T-cell (primary cell): ENCODE measurements at regions not wholly inside any gene's neighbourhood (a gene's known extent, or its start where the extent isn't known, plus 50 kb on each side); places are given as distances from the start of the nearest gene placed in this dataset.
"Not testable (repeated sequence)": the region's sequence is repeated elsewhere in the genome, so short reads cannot be mapped to it uniquely, and the experiment has no call there.

Source experiments
- ATAC-seq, 4 experiments: fragments of 200-7000 bp in 3 of 4; fragments of 150-1000 bp in 1 of 4; cut with Tn5 transposase; replicated peaks in 1 of 4; 1 replicate in 3 of 4; 2 replicates in 1 of 4; pipeline ENCODE4 v1.10.0; 2021; ENCODE audit warnings: moderate library complexity in 3 of 4, mild to moderate bottlenecking in 2 of 4, moderate number of reproducible peaks in 1 of 4
- CTCF ChIA-PET, 2 donors: fragments of 300-600 bp; sonication (Branson Sonifier 250); formaldehyde crosslinking; loops; one replicate each; lab custom pipeline; 2022; ENCODE audit warnings: antibody characterized with exemption in 2 of 2; lab: Charles Lee
- POLR2A ChIA-PET, 2 donors: fragments of 300-600 bp; sonication (Branson Sonifier 250); formaldehyde crosslinking; loops; one replicate each; lab custom pipeline; 2022; ENCODE audit warnings: antibody characterized with exemption in 2 of 2; lab: Charles Lee
- DNase-seq, 35 experiments: peaks; one replicate each; pipeline versions ENCODE4 v3.0.0 to v3.0.0-alpha.2; 2013 to 2023
- H3K27ac ChIP-seq: one replicate; pipeline ENCODE4 v1.5.1; 2013; ENCODE audit warnings: low read length
- H3K27me3 ChIP-seq, 2 experiments: replicated peaks in 1 of 2; 1 replicate in 1 of 2; 2 replicates in 1 of 2; pipeline versions ENCODE4 v1.6.1 to v1.7.0; 2013; ENCODE audit warnings: low read length in 1 of 2, mixed read lengths in 1 of 2; ENCODE audit not compliant: control insufficient read depth in 2 of 2, insufficient read depth in 2 of 2; ENCODE audit errors: extremely low read depth in 1 of 2
- H3K36me3 ChIP-seq, 2 donors: 1 replicate in 1 of 2; 2 replicates in 1 of 2; pipeline versions ENCODE4 v1.6.1 to v1.7.0; 2013; ENCODE audit warnings: low read length in 1 of 2; ENCODE audit not compliant: control insufficient read depth in 2 of 2, insufficient read depth in 1 of 2; ENCODE audit errors: extremely low read depth in 1 of 2
- H3K4me1 ChIP-seq, 2 experiments: 1 replicate in 1 of 2; 2 replicates in 1 of 2; pipeline versions ENCODE4 v1.6.1 to v1.7.0; 2013; ENCODE audit warnings: low read length in 2 of 2, mixed read lengths in 1 of 2; ENCODE audit not compliant: insufficient read depth in 2 of 2, control insufficient read depth in 1 of 2; ENCODE audit errors: extremely low read depth in 1 of 2
- H3K4me3 ChIP-seq, 2 donors: 1 replicate in 1 of 2; 2 replicates in 1 of 2; pipeline versions ENCODE4 v1.5.1 to v1.7.0; 2013; ENCODE audit warnings: mild to moderate bottlenecking in 2 of 2, low read length in 1 of 2, moderate library complexity in 1 of 2; ENCODE audit not compliant: control insufficient read depth in 1 of 2; ENCODE audit errors: extremely low read depth in 1 of 2
- H3K9me3 ChIP-seq: 2 replicates; pipeline ENCODE4 v1.7.0; 2013
- H3K27ac Mint-ChIP-seq, 2 donors: one replicate each; pipeline ENCODE4 v1.8.0; 2020 to 2021; ENCODE audit warnings: mild to moderate bottlenecking in 2 of 2, mixed read lengths in 2 of 2
- H3K27me3 Mint-ChIP-seq, 2 donors: one replicate each; pipeline ENCODE4 v1.8.0; 2021 to 2022; ENCODE audit warnings: mixed read lengths in 2 of 2
- H3K36me3 Mint-ChIP-seq: one replicate; pipeline ENCODE4 v1.8.0; 2021; ENCODE audit warnings: mixed read lengths
- H3K4me1 Mint-ChIP-seq, 3 donors: one replicate each; pipeline ENCODE4 v1.8.0; 2020 to 2022; ENCODE audit warnings: mixed read lengths in 3 of 3, mild to moderate bottlenecking in 1 of 3
- H3K4me3 Mint-ChIP-seq, 3 donors: one replicate each; pipeline ENCODE4 v1.8.0; 2020 to 2022; ENCODE audit warnings: mild to moderate bottlenecking in 3 of 3, mixed read lengths in 3 of 3, moderate library complexity in 3 of 3
- H3K9me3 Mint-ChIP-seq, 3 donors: one replicate each; pipeline ENCODE4 v1.8.0; 2020 to 2022; ENCODE audit warnings: mixed read lengths in 3 of 3
- WGBS: methylation state at CpG from one replicate; pipeline ENCODE4 v1.1.5; 2013; ENCODE audit warnings: missing lambda C conversion rate; ENCODE audit not compliant: insufficient coverage; 5-methylcytosine and 5-hydroxymethylcytosine counted together

DNA sequence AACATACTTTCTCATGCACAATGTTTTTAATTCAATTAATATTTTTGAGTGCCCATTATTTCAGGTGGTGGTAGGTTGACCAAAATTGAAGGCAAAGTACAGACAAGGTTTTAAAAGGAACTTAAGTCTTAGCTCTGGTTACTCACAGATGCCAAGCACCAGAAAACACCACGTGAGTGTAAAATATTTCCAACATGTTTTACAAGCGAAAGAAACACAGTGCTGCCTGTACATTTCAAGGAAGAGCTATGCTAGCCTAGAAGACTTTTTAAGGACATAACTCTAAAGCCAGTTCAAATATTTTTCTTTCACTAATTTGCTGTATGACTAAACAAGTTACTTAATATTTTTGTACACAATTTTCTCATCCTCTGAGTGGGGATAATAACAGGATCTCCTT lies 736.4 kb upstream of the GOT2 start:
- H3K4me3 Mint-ChIP-seq = no peak overlapping the region
- DNase-seq (no peak), ATAC-seq (no peak)
- Histone ChIP-seq H3K4me3 (no peak overlapping the region), H3K4me1 (no peaks in the 10 kb centered on the region), H3K9me3 (no peaks in the 10 kb centered on the region), H3K36me3 (no peaks in the 10 kb centered on the region), H3K27ac (no peak overlapping the region), H3K27me3 (no peaks in the 10 kb centered on the region)
- H3K36me3 Mint-ChIP-seq = no peaks in the 10 kb centered on the region
- peaks cover 3 to 27% (median 6%) of the 10 kb centered on the region in 3 donors for H3K9me3 Mint-ChIP-seq
- H3K27me3 Mint-ChIP-seq = no peaks in the 10 kb centered on the region
- ChIA-PET CTCF (interaction anchor here in 1 of 2 donors (0.6 kb wide), 1 partner anchor 16 kb away, joined by 3 read pairs; no protein-coding TSS in a partner anchor), POLR2A (interaction anchor here in 1 of 2 donors (0.6 kb wide), 1 partner anchor 850 kb away, joined by 8 read pairs; no protein-coding TSS in a partner anchor)
- WGBS = no CpG with 5 or more reads among the region's 2 CpGs
- no peak overlapping the region for H3K27ac Mint-ChIP-seq
- no peaks in the 10 kb centered on the region for H3K4me1 Mint-ChIP-seq

DNA sequence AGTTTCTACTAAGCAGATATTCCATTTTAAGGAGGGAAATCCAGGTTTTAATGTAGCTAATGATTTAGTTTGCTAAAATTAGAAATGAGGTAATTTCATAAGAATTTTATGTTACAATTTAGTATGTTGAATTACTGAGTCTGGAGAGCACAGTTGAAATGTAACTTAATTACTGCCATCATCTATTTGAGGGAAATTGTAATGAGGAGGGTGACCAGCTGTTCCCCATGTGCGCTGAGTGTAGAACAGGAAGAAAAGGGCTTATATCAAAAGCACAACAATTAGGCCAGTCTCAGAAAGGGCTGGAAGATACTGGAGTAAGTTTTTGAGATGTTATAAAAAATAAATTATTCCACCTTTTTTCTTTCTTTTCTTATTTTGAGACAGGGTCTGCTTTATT lies 735.1 kb upstream of the GOT2 start:
- H3K27me3 ChIP-seq = no peaks in the 10 kb centered on the region
- no peaks in the 10 kb centered on the region for H3K27me3 Mint-ChIP-seq
- H3K36me3 Mint-ChIP-seq = no peaks in the 10 kb centered on the region
- H3K36me3 ChIP-seq = no peaks in the 10 kb centered on the region
- no peaks in the 10 kb centered on the region for H3K4me1 ChIP-seq
- no peaks in the 10 kb centered on the region for H3K4me1 Mint-ChIP-seq
- DNase-seq (no peak), ATAC-seq (no peak)
- H3K4me3 ChIP-seq = no peak overlapping the region
- no peak overlapping the region for H3K4me3 Mint-ChIP-seq
- ChIA-PET POLR2A (no interaction called here), CTCF (no interaction called here)
- H3K9me3 Mint-ChIP-seq = peaks cover 3 to 19% (median 3%) of the 10 kb centered on the region in 3 donors
- no peak overlapping the region for H3K27ac ChIP-seq
- no peaks in the 10 kb centered on the region for H3K9me3 ChIP-seq
- no CpG with 5 or more reads among the region's 1 CpG for WGBS
- no peak overlapping the region for H3K27ac Mint-ChIP-seq

DNA sequence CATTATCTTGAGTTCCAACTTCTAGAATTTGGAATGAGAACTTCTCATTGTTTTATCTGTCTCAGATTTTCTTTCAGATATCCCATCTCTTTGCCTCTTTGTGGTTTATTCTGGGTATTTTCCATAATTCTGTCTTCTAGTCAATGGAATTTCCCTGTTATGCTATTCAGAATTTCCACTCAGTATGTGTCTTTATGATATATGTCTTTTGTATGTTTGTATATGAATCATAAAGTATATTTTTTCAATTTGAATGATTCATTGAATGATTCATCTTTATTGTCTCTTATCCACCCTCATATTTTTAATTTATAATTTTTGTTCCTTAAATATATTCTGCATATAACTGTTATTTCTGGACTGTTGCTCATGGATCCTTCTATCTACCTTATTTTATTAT lies 729.7 kb upstream of the GOT2 start:
- Mint-ChIP-seq H3K4me3 (no peak overlapping the region), H3K4me1 (no peaks in the 10 kb centered on the region), H3K27ac (no peak overlapping the region), H3K36me3 (no peaks in the 10 kb centered on the region), H3K9me3 (peaks cover 0 to 11% (median 3%) of the 10 kb centered on the region in 3 donors), H3K27me3 (no peaks in the 10 kb centered on the region)
- H3K4me1 ChIP-seq = no peaks in the 10 kb centered on the region
- POLR2A ChIA-PET = no interaction called here
- H3K9me3 ChIP-seq = no peaks in the 10 kb centered on the region
- no peak overlapping the region for H3K27ac ChIP-seq
- DNase-seq = no peak
- H3K4me3 ChIP-seq = no peak overlapping the region
- CTCF ChIA-PET = no interaction called here
- ATAC-seq = no peak
- no peaks in the 10 kb centered on the region for H3K27me3 ChIP-seq
- no peaks in the 10 kb centered on the region for H3K36me3 ChIP-seq

DNA sequence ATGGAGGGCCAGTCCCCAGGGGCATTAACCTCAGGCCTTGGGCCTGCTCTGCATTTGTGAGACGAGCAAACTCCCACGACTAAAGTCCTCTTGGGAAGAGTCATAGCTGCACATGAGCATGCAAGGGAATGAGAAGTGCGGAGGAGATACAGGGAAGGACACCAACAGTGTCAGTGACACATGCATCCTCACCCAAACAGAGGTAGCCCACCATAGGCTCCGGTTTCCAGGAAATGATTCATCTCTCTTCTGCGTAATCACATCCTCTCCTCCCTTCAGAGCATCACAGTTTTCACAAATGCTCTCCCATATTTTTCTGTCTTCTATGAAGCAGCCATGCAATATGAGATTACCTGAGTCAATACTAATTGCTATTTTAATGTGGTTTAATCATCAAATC lies 725.7 kb upstream of the GOT2 start:
- Histone ChIP-seq H3K9me3 (no peaks in the 10 kb centered on the region), H3K36me3 (no peaks in the 10 kb centered on the region), H3K27me3 (no peaks in the 10 kb centered on the region), H3K27ac (no peak overlapping the region), H3K4me1 (no peaks in the 10 kb centered on the region), H3K4me3 (no peak overlapping the region)
- POLR2A ChIA-PET = no interaction called here
- H3K27me3 Mint-ChIP-seq = no peaks in the 10 kb centered on the region
- no peak for DNase-seq
- H3K36me3 Mint-ChIP-seq = no peaks in the 10 kb centered on the region
- H3K9me3 Mint-ChIP-seq = peaks cover 0 to 15% (median 0%) of the 10 kb centered on the region in 3 donors
- no peak for ATAC-seq
- no CpG with 5 or more reads among the region's 5 CpGs for WGBS
- no peaks in the 10 kb centered on the region for H3K4me1 Mint-ChIP-seq
- CTCF ChIA-PET = no interaction called here
- no peak overlapping the region for H3K4me3 Mint-ChIP-seq
- no peak overlapping the region for H3K27ac Mint-ChIP-seq

DNA sequence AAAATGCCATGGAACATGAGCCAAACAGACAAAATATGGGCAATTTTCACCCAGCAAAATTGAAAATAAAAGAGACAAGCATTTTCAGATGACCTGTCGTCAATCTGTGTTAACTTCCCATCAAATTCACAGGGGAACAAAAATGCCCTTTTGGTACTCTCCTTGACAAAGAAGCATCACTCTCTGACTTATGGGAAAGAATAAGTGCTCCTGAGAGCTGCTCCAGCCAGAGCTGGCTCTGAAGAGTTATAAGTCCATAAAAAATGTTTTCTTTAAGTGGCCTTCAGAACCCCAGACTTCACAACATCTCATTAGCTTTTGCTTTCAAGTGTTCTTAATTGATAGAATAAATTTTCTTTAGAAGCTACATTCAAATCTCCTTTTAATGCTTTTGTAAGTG lies 721.4 kb upstream of the GOT2 start:
- no peaks in the 10 kb centered on the region for H3K9me3 ChIP-seq
- no peak for DNase-seq
- H3K27ac ChIP-seq = no peak overlapping the region
- H3K27ac Mint-ChIP-seq = no peak overlapping the region
- no peak for ATAC-seq
- no peak overlapping the region for H3K4me3 Mint-ChIP-seq
- no peaks in the 10 kb centered on the region for H3K27me3 Mint-ChIP-seq
- H3K36me3 Mint-ChIP-seq = no peaks in the 10 kb centered on the region
- POLR2A ChIA-PET = no interaction called here
- H3K9me3 Mint-ChIP-seq = peaks cover 5 to 28% (median 11%) of the 10 kb centered on the region in 3 donors
- H3K4me3 ChIP-seq = no peak overlapping the region
- H3K36me3 ChIP-seq = no peaks in the 10 kb centered on the region
- CTCF ChIA-PET = no interaction called here
- WGBS = no CpG with 5 or more reads among the region's 1 CpG
- H3K4me1 Mint-ChIP-seq = no peaks in the 10 kb centered on the region
- H3K27me3 ChIP-seq = no peaks in the 10 kb centered on the region
- no peaks in the 10 kb centered on the region for H3K4me1 ChIP-seq

DNA sequence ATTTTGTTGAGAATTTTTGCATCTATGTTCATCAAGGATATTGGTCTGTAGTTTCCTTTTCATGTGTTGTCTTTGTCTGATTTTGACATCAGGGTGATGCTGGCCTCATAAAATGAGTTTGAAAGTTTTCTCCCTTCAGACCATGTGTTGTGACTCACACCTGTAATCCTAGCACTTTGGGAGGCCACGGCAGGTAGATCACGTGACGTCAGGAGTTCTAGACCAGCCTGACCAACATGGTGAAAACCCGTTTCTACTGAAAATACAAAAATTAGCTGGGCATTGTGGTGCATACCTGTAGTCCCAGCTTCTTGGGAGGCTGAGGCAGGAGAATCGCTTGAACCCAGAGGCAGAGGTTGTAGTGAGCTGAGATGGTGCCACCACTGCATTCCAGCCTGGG lies 716.4 kb upstream of the GOT2 start:
- ATAC-seq, H3K36me3 ChIP-seq, H3K27me3 Mint-ChIP-seq, H3K4me3 ChIP-seq, H3K9me3 ChIP-seq, H3K27ac Mint-ChIP-seq, H3K4me1 Mint-ChIP-seq, H3K4me3 Mint-ChIP-seq, H3K27me3 ChIP-seq, H3K27ac ChIP-seq, H3K36me3 Mint-ChIP-seq, H3K4me1 ChIP-seq, POLR2A ChIA-PET, CTCF ChIA-PET, DNase-seq: not testable (repeated sequence)
- WGBS = 91% methylated on average over 4 of the region's 5 CpGs
- peaks cover 5 to 27% (median 15%) of the 10 kb centered on the region in 3 donors for H3K9me3 Mint-ChIP-seq

DNA sequence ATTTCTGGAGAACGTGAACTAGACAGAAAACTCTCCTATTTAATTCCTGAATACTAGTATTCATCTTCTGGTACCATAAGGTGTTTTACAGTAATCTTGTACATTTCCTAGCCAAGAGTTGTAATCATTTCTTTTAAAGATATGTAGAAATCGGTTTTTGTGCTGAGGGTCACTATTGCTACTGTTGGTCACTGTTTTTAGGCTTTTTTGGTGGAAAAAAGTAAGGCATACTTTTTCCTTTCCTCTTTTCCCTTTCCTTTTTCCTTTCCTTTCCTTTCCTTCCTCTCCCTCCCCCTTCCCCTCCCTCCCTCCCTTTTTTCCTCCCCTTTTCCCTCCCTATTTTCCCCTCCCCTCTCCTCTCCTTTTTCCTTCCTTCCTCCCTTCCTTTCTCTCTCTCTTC lies 706.4 kb upstream of the GOT2 start:
- Histone ChIP-seq H3K27ac (no peak overlapping the region), H3K4me1 (no peaks in the 10 kb centered on the region), H3K9me3 (no peaks in the 10 kb centered on the region), H3K36me3 (no peaks in the 10 kb centered on the region), H3K4me3 (no peak overlapping the region), H3K27me3 (no peaks in the 10 kb centered on the region)
- no peak for ATAC-seq
- Mint-ChIP-seq H3K4me1 (no peaks in the 10 kb centered on the region), H3K27ac (no peak overlapping the region), H3K36me3 (no peaks in the 10 kb centered on the region), H3K27me3 (no peaks in the 10 kb centered on the region), H3K9me3 (peaks cover 4 to 27% (median 4%) of the 10 kb centered on the region in 3 donors), H3K4me3 (no peak overlapping the region)
- no peak for DNase-seq
- CTCF ChIA-PET = no interaction called here
- POLR2A ChIA-PET = no interaction called here
- no CpG with 5 or more reads among the region's 2 CpGs for WGBS
